Kidney capillary endothelial cell (primary cell): ENCODE measurements at regions not wholly inside any gene's neighbourhood (a gene's known extent, or its start where the extent isn't known, plus 50 kb on each side); places are given as distances from the start of the nearest gene placed in this dataset.

Experiments
- DNase-seq: peaks from one replicate; pipeline ENCODE4 v3.0.0-alpha.2; 2018; ENCODE audit warnings: low spot score

GRCh38 chr5:155299386-155300005, 285.9 kb downstream of the KIF4B start:
- no peak for DNase-seq

- no peak for DNase-seq
Observed at GRCh38 chr5:155303120-155303519, 289.6 kb downstream of the KIF4B start.

GRCh38 chr5:155307229-155307628, 293.7 kb downstream of the KIF4B start:
- no peak for DNase-seq

GRCh38 chr5:155308289-155308688, 294.7 kb downstream of the KIF4B start:
- DNase-seq, result no peak

GRCh38 chr5:155309021-155309746, 295.6 kb downstream of the KIF4B start:
- DNase-seq, result no peak

GRCh38 chr5:155311721-155312120, 298.2 kb downstream of the KIF4B start:
- DNase-seq, result no peak

GRCh38 chr5:155313518-155313917, 300.0 kb downstream of the KIF4B start:
- DNase-seq, result no peak

GRCh38 chr5:155316070-155316714, 302.6 kb downstream of the KIF4B start:
- no peak for DNase-seq

GRCh38 chr5:155332618-155333017, 319.1 kb downstream of the KIF4B start:
- no peak for DNase-seq

GRCh38 chr5:155342956-155343355, 329.4 kb downstream of the KIF4B start:
- DNase-seq, result no peak

GRCh38 chr5:155343468-155343867, 329.9 kb downstream of the KIF4B start:
- no peak for DNase-seq

GRCh38 chr5:155353231-155353630, 339.7 kb downstream of the KIF4B start:
- no peak for DNase-seq

GRCh38 chr5:155366096-155366495, 352.5 kb downstream of the KIF4B start:
- DNase-seq, result no peak

- no peak for DNase-seq
Observed at GRCh38 chr5:155367841-155368240, 354.3 kb downstream of the KIF4B start.

- no peak for DNase-seq
Observed at GRCh38 chr5:155368490-155368889, 354.9 kb downstream of the KIF4B start.

- DNase-seq, result no peak
Observed at GRCh38 chr5:155380480-155380879, 366.9 kb downstream of the KIF4B start.

- no peak for DNase-seq
Observed at GRCh38 chr5:155381654-155382053, 368.1 kb downstream of the KIF4B start.

GRCh38 chr5:155389498-155389897, 375.9 kb downstream of the KIF4B start:
- no peak for DNase-seq

GRCh38 chr5:155394727-155395126, 381.2 kb downstream of the KIF4B start:
- DNase-seq, result no peak

- no peak for DNase-seq
Observed at GRCh38 chr5:155402927-155403640, 389.5 kb downstream of the KIF4B start.

GRCh38 chr5:155406815-155407214, 393.3 kb downstream of the KIF4B start:
- no peak for DNase-seq

- no peak for DNase-seq
Observed at GRCh38 chr5:155408465-155408864, 394.9 kb downstream of the KIF4B start.

- DNase-seq, result no peak
Observed at GRCh38 chr5:155416765-155417164, 403.2 kb downstream of the KIF4B start.
